ENCODE measurements at regions not wholly inside any gene's neighbourhood (a gene's known extent, or its start where the extent isn't known, plus 50 kb on each side); places are given as distances from the start of the nearest gene placed in this dataset.

DNA sequence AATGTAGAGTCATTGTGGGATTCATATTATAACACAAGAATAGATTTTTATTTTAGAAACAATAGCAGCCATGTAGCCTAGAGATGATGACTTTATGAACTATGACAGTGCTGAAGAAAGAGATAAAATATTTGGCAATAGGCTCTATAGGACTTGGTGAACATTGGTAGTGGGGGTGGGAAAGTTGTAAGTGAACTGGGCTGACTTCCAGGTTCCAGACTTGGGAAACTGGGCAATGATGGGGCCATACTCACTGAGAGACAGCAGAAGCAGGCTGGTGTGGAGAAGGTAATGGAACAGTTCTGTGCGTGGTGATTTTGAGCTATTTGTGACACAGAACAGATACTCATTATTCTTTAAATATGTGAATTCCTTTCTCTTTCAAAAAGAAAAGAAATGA, 470.3 kb upstream of the HNRNPA3 start:
- no peak for DNase-seq

DNA sequence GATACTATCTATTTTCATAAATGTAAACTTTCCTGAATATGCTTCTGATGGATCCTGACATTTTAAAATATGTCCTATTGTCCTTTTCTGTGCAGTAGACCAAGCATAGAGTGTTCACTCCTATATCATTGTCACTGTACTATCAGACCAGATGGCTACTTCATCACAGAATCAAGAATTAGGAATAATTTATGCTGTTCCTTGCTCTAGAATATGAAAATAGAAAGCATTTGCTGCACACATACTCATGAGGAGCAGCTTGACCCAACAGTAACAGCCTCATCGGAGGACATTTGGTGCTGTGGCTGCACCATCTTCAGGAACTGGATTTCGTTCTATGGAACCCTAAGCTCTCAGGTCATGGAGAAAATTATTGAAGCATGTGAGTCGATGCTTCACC, 468.9 kb upstream of the HNRNPA3 start:
- no peak for DNase-seq

DNA sequence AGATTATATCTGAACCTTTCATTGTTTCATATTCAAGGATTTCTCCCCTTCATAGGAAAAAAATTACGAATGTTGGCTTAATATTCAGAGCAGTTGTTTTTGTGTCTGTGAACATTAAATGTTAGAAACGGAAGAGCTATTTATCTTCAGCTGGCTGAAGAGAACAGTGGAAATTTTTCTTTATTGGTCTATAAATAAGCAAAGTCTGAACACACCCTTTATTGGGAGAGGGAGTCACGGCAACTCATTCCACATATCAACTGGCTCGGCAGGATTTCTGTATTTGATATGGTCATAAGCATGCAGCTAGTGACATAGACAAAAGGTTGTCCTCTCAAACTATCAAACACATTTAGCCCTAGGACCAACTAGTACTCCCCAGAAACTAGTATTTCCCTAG, 468.4 kb upstream of the HNRNPA3 start:
- no peak for DNase-seq

- DNase-seq: no peak
Observed at GRCh38 chr2:176745543-176746200, 466.9 kb upstream of the HNRNPA3 start.

- no peak for DNase-seq
Observed at GRCh38 chr2:176746411-176746810, 466.2 kb upstream of the HNRNPA3 start.

DNA sequence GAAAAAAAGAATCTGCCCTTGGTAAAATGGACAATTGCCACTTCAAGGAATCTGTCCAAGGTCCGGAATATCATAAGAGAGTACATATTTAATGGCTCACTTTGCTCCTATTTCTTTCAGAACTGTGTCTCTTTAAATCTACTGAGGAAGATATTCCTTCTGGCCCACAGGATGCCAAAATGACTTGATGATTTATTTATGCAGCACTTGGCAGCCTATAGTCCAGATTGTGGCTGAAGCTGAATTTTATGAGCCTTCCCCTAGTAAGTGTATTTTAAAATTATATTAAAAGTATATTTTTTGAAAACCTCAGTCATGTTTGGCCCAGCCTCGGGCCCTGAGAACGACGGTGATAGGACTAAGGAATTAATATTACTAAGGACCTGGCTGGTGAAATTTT, 465.1 kb upstream of the HNRNPA3 start:
- peak; percentile 51 for DNase-seq

DNA sequence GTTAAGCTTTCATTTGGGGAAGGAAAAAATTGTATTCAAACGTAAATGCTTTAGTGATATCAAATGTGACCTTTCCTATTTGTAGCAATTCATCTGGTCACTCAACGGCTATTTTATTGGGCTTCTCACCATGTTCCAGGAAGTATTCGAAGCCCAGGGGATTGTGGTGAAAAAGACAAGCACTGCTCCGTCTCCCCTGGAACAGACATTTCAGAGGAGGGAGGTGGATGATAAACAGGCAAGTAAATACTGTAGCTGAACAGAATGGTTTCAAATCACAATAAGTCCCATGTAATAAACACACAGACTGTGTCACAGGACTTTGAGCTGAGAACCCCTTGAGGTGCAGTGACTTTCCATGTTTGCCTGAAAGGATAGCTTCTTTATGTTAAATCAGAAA, 464.7 kb upstream of the HNRNPA3 start:
- no peak for DNase-seq

DNA sequence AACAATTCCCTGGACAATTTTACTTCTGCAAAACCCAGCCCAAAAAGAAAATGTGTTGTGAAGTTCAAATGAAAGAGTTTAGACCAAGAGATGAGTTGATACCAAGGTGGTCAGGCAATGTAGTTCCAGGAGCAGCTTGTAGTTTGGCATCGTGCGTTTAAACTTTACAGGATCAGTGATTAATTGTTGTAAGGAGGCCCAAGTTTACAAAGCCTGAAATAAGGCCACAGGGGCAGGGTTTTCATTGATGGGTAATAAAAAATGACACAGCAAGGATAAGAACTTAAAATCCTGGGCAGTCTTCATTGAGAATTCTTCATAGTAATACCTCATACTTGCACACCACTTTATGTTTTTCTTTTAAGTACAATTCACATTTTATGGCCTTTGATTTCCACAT, 463.9 kb upstream of the HNRNPA3 start:
- DNase-seq: no peak

DNA sequence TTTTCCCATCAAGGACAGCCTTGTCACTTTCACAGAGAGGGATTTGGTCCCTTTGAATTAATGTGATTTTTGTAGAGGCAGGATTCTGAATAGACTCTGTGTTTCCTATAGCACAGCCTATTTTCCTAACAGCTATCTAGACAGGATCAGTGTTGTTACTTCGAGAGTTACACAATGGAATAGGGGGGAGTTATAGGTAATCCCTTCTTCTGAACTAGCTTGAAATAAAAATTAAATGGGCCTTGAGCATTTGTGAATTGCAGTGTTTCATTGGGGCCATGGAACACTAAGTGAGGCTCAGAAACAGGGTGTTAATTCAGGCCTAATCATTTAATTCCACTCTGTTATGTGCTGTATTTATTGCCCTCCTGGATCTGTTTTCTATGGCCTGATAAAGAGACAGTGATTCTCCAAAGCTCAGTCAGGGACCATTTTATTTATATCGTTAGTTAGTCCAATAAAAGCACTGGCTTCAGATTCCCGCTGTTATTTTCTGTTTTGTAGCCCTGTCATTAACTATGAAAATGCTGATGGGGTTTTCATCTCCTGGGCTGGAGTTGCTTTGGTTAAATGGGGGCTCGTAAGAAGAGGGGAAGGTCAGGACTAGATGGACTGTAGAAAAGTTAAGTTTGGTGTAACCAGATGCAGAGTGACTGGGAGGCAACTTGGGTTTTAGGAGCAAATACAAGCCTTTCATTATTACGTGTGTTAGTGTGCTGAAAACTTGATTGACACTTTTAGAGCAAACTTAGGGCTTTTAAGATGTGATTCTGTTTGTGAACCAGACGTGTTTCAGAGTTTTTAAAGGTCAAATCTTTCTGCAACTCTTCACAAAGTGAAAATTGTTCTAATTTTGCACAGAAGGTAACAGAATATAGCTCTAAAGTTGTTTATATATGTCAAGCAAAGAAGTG, 461.0 kb upstream of the HNRNPA3 start:
- no peak for DNase-seq

DNA sequence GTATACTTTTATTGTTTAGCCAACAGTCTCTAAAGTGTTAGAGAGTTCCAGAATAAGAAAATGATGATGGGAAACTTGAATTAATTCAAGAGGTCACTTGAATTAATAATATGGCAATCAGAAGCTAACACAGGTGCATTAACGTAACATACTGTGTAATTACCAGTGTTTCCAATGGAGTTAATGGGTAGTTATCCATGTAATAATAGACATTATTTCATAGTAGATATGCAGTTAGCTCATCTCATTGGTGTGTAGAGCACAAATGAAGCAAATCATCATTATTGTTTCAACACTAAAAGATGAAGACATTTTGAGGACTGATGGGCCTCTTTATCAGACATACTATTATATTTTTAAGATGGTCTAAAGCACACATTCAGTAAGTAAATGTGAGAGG, 460.3 kb upstream of the HNRNPA3 start:
- DNase-seq: no peak

GRCh38 chr2:176753205-176753604, 459.4 kb upstream of the HNRNPA3 start:
- DNase-seq: no peak

DNA sequence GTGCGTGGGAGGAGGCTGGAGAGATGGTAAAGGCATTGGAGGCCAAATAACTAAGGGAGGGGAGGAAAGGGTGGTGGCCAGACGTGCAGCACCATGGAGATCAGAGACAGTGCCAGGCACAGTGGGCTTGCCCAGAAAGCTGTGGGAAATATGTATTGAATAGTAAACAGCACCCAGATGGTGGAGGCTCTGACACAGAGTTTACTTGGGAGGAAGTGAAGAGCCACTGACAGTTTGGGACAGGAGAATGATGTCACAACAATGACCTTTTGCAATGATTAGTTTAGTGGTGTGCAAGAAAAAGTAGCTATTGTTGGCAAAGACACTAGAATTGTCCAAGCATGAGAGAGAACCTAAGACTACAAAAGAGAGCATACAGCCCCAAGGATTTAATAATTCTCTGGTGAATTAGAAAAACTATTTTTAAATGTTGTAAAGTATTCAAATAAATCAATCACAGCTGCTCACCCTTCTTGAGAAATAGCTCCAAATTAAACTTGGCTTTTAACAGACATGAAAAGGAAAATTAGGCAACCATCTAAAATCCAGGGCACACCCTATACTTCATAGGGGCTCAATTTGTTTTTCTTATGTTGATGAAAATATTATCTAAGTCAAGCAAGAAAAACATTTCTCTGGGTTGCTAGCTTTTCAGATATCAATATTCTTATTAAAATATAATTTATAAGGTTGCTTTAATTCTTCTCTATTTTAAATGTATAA, 458.7 kb upstream of the HNRNPA3 start:
- DNase-seq: no peak

GRCh38 chr2:176755537-176756135, 457.0 kb upstream of the HNRNPA3 start:
- no peak for DNase-seq

GRCh38 chr2:176758426-176758825, 454.2 kb upstream of the HNRNPA3 start:
- no peak for DNase-seq

DNA sequence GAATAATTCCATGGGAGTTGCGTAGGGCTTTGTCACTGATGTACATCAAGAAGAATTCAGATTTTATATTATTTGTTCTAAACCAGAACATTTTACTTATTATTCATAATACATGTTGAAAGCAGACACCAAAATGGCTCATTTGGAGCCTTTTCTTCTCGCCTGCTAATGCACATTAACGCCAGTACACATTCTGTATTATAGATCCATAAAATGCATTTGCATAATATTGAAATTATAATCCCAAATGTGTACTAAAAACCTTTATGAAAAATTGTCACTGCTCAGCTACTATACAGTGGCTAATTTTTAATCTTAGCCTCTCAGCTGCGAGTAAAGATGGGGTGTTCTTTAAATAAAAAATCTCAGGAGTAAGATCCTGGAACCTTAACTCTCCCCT, 452.2 kb upstream of the HNRNPA3 start:
- no peak for DNase-seq

- DNase-seq: no peak
Observed at GRCh38 chr2:176763130-176763529, 449.5 kb upstream of the HNRNPA3 start.

- DNase-seq: no peak
Observed at GRCh38 chr2:176763851-176764404, 448.7 kb upstream of the HNRNPA3 start.

DNA sequence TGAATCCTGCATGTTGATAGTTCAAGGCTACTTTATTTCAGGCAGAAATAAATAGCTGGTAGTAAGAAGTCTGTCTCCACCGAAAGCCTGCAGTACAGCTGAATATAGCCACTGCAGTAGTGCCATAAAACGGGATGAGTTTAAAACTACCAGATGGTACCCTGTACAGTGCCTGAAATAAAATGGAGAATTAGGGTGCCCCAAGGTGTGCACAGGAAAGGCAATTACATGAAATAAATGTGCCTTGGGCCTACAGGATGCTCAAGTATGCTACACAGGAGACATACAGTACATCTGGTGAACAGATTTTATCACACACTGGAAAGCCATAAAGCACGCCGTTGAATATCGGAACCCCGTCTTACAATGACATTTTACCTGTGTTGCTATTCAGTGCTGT, 447.7 kb upstream of the HNRNPA3 start:
- DNase-seq: no peak

DNA sequence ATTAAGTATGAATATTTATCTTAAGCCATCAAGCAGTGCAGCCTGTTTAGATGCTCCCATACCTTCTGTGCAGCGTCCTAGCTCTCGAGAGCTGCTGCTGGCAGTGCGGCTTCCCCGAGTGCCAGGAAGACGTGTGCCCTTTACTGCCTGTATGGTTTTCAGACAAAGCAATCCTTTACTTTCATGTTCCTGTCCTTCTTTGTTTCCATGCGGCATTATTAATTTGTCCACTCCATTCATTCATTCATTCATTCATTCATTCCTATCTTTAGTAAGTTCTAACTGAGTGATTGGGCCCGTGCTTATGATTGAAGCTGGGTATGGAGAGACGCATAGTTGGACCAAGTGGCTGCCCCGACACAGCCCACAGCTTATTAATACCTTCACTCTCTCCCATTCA, 446.6 kb upstream of the HNRNPA3 start:
- DNase-seq: no peak

DNA sequence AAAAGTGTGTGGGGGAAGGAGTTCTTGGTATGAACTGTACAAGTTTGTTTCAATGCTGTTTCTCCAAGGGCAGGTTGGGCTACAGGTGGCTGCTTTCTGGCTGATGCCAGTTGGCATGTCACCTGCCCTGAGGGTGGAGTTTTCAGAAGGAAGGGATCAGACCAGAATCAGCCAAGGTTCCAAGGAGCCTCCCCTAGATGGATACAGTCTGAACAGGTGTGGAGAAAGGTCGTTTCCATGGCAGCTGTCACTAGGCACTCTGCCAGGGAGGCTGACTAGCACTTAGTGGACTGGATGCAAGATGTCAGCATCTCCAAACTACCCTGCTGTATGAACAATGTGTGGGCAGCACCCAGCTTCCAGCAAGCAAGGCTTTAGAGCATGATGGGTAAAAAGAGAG, 444.4 kb upstream of the HNRNPA3 start:
- DNase-seq: no peak

DNA sequence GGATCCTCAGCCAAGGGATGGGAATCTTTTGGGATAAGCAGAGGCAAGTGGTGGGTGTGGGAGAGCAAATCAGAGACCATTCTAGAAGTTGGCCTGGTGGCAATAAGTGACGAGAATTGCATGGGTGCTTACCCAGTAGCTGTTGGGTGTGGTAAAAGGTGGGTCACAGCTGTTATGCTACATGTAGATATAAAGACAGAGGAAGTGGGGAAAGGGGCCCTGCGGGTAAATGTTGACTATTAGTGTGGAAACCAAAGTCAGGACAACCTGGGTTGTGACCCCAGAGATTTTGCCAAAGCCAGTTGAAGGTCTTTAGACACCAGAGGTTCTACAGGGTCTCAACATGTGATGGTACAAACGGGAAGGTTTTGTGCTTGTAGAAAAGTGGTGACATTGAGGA, 443.6 kb upstream of the HNRNPA3 start:
- no peak for DNase-seq

DNA sequence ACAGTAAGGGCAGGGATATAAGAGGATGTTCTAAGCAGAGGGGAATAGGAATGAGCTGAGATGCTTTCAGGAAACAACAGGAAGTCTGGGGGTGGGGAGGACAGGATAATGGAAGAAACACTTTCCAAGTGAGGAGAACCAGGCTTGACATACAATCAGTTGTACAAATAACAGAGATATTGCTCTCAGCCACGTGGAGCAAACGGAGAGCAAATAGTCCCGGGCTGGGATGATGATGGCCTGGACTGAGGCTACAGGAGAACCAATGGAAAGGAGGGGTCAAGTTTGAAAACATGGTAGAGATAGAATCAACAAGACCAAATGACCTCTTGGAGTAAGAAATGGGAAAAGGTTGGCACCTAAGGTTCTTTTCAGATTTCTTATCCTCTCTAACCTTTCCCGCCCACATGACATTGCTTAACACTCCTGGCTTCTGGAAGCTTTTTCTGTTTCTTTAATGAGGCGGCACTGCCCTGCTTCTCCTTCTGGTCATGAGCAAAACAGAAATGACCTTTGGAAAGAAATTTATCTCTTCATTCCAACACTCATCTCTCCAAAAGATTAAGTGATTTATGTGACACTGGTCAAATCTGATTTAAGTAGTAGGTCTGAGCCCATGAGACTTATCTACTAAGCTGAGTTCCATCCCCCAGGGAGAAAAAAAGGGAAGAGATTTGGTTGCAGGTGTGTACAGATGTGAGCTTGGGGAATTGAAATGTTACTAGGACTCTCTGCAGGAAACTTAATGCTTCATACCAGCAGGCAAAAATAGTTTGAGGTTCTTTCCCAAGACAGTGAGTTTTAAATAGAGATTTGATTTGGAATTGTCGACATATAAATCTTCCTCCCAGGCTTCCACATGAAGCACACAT, 442.9 kb upstream of the HNRNPA3 start:
- DNase-seq: no peak
